ENCODE measurements at regions not wholly inside any gene's neighbourhood (a gene's known extent, or its start where the extent isn't known, plus 50 kb on each side); places are given as distances from the start of the nearest gene placed in this dataset.
"Not testable (repeated sequence)": the region's sequence is repeated elsewhere in the genome, so short reads cannot be mapped to it uniquely, and the experiment has no call there.

GRCh38 chr2:111482987-111483679 lies 362.4 kb downstream of the BCL2L11 start:
- not testable (repeated sequence) for TF ChIP-seq CTCF (IDR thresholded peaks at IDR 0.05); ZFX (IDR thresholded peaks at IDR 0.05; ENCODE audit: borderline replicate concordance)

Data from 22Rv1 (cell line).